Thymus (tissue), 11 donors: ENCODE measurements at regions not wholly inside any gene's neighbourhood (a gene's known extent, or its start where the extent isn't known, plus 50 kb on each side); places are given as distances from the start of the nearest gene placed in this dataset.

Experiments used
- DNase-seq, 9 donors: peaks; one replicate each; pipeline ENCODE4 v3.0.0-alpha.2; 2013; ENCODE audit warnings: low spot score in 9 of 9, low read depth in 6 of 9, missing footprints in 1 of 9
- H3K27ac ChIP-seq, 2 donors: one replicate each; pipeline ENCODE4 v1.5.1; 2013; ENCODE audit warnings: control low read depth in 1 of 2, low read depth in 1 of 2, low read length in 1 of 2, mild to moderate bottlenecking in 1 of 2, moderate library complexity in 1 of 2
- H3K27me3 ChIP-seq, 2 donors: one replicate each; pipeline ENCODE4 v1.5.1; 2013; ENCODE audit warnings: low read length in 1 of 2; ENCODE audit not compliant: control insufficient read depth in 2 of 2, insufficient read depth in 1 of 2
- H3K36me3 ChIP-seq, 2 donors: one replicate each; pipeline ENCODE4 v1.5.1; 2013; ENCODE audit warnings: low read length in 1 of 2, mild to moderate bottlenecking in 1 of 2, moderate library complexity in 1 of 2; ENCODE audit not compliant: control insufficient read depth in 2 of 2, insufficient read depth in 2 of 2
- H3K4me1 ChIP-seq, 2 donors: one replicate each; pipeline ENCODE4 v1.5.1; 2013; ENCODE audit warnings: low read length in 2 of 2; ENCODE audit not compliant: control insufficient read depth in 2 of 2, insufficient read depth in 2 of 2
- H3K4me3 ChIP-seq, 2 donors: one replicate each; pipeline ENCODE4 v1.5.1; 2013; ENCODE audit warnings: low read length in 2 of 2, control low read depth in 1 of 2, mild to moderate bottlenecking in 1 of 2
- H3K9me3 ChIP-seq, 2 donors: one replicate each; pipeline ENCODE4 v1.5.1; 2013; ENCODE audit warnings: low read length in 1 of 2, mild to moderate bottlenecking in 1 of 2; ENCODE audit not compliant: control insufficient read depth in 2 of 2, insufficient read depth in 1 of 2
- WGBS: extraction: QIAGEN DNeasy Blood & Tissue Kit; methylation state at CpG from one replicate; pipeline ENCODE4 v1.1.7; 2013; 5-methylcytosine and 5-hydroxymethylcytosine counted together
- donor health status: healthy.

GRCh38 chr5:21694567-21694966 is 1158.6 kb downstream of the CDH12 start:
- no peak for DNase-seq
- no peak overlapping the region for H3K4me3 ChIP-seq
- no peaks in the 10 kb centered on the region for H3K4me1 ChIP-seq
- no peak overlapping the region for H3K27ac ChIP-seq
- 97% methylated on average over 2 of the region's 2 CpGs for WGBS
- H3K27me3 ChIP-seq, result no peaks in the 10 kb centered on the region
- no peaks in the 10 kb centered on the region for H3K9me3 ChIP-seq
- H3K36me3 ChIP-seq, result no peaks in the 10 kb centered on the region

GRCh38 chr5:21693591-21693990 is 1159.6 kb downstream of the CDH12 start:
- Histone ChIP-seq H3K27ac (no peak overlapping the region), H3K4me1 (no peaks in the 10 kb centered on the region), H3K4me3 (no peak overlapping the region), H3K27me3 (no peaks in the 10 kb centered on the region), H3K9me3 (no peaks in the 10 kb centered on the region), H3K36me3 (no peaks in the 10 kb centered on the region)
- DNase-seq, result no peak

- no peak for DNase-seq
- Histone ChIP-seq H3K4me3 (no peak overlapping the region), H3K27me3 (no peaks in the 10 kb centered on the region), H3K4me1 (no peaks in the 10 kb centered on the region), H3K9me3 (no peaks in the 10 kb centered on the region), H3K36me3 (no peaks in the 10 kb centered on the region), H3K27ac (no peak overlapping the region)
- 79% methylated on average over 3 of the region's 3 CpGs for WGBS
Observed at GRCh38 chr5:21689587-21689986, 1163.6 kb downstream of the CDH12 start.

- Histone ChIP-seq H3K27me3 (no peaks in the 10 kb centered on the region), H3K27ac (no peak overlapping the region), H3K4me3 (no peak overlapping the region), H3K36me3 (no peaks in the 10 kb centered on the region), H3K9me3 (no peaks in the 10 kb centered on the region), H3K4me1 (no peaks in the 10 kb centered on the region)
- no peak for DNase-seq
- WGBS, result 96% methylated on average over 1 of the region's 1 CpG
Observed at GRCh38 chr5:21688655-21689054, 1164.5 kb downstream of the CDH12 start.

GRCh38 chr5:21687621-21688020 is 1165.5 kb downstream of the CDH12 start:
- Histone ChIP-seq H3K9me3 (no peaks in the 10 kb centered on the region), H3K4me1 (no peaks in the 10 kb centered on the region), H3K27ac (no peak overlapping the region), H3K27me3 (no peaks in the 10 kb centered on the region), H3K36me3 (no peaks in the 10 kb centered on the region), H3K4me3 (no peak overlapping the region)
- WGBS, result 87% methylated on average over 5 of the region's 5 CpGs
- no peak for DNase-seq

- Histone ChIP-seq H3K27me3 (no peaks in the 10 kb centered on the region), H3K4me3 (no peak overlapping the region), H3K27ac (no peak overlapping the region), H3K36me3 (no peaks in the 10 kb centered on the region), H3K4me1 (no peaks in the 10 kb centered on the region), H3K9me3 (no peaks in the 10 kb centered on the region)
- DNase-seq, result no peak
- 97% methylated on average over 4 of the region's 4 CpGs for WGBS
Observed at GRCh38 chr5:21686706-21687105, 1166.4 kb downstream of the CDH12 start.

GRCh38 chr5:21685522-21685921 is 1167.6 kb downstream of the CDH12 start:
- Histone ChIP-seq H3K9me3 (no peaks in the 10 kb centered on the region), H3K27me3 (no peaks in the 10 kb centered on the region), H3K4me1 (no peaks in the 10 kb centered on the region), H3K36me3 (no peaks in the 10 kb centered on the region), H3K4me3 (no peak overlapping the region), H3K27ac (no peak overlapping the region)
- no peak for DNase-seq
- WGBS, result 95% methylated on average over 4 of the region's 4 CpGs

- no peak for DNase-seq
- no peaks in the 10 kb centered on the region for H3K36me3 ChIP-seq
- no peaks in the 10 kb centered on the region for H3K27me3 ChIP-seq
- no peak overlapping the region for H3K27ac ChIP-seq
- H3K4me3 ChIP-seq, result no peak overlapping the region
- H3K4me1 ChIP-seq, result no peaks in the 10 kb centered on the region
- no peaks in the 10 kb centered on the region for H3K9me3 ChIP-seq
- WGBS, result 79% methylated on average over 1 of the region's 1 CpG
Observed at GRCh38 chr5:21684992-21685391, 1168.2 kb downstream of the CDH12 start.

- Histone ChIP-seq H3K4me1 (no peaks in the 10 kb centered on the region), H3K27me3 (no peaks in the 10 kb centered on the region), H3K9me3 (no peaks in the 10 kb centered on the region), H3K4me3 (no peak overlapping the region), H3K36me3 (no peaks in the 10 kb centered on the region), H3K27ac (no peak overlapping the region)
- WGBS, result 77% methylated on average over 2 of the region's 2 CpGs
- no peak for DNase-seq
Observed at GRCh38 chr5:21681911-21682310, 1171.2 kb downstream of the CDH12 start.

GRCh38 chr5:21680641-21681040 is 1172.5 kb downstream of the CDH12 start:
- no peak overlapping the region for H3K4me3 ChIP-seq
- 96% methylated on average over 2 of the region's 2 CpGs for WGBS
- no peaks in the 10 kb centered on the region for H3K9me3 ChIP-seq
- no peaks in the 10 kb centered on the region for H3K36me3 ChIP-seq
- no peaks in the 10 kb centered on the region for H3K4me1 ChIP-seq
- H3K27me3 ChIP-seq, result no peaks in the 10 kb centered on the region
- no peak overlapping the region for H3K27ac ChIP-seq
- DNase-seq, result no peak
